Endothelial cell of umbilical vein (primary cell): ENCODE measurements at regions not wholly inside any gene's neighbourhood (a gene's known extent, or its start where the extent isn't known, plus 50 kb on each side); places are given as distances from the start of the nearest gene placed in this dataset.

Source experiments
- BruUV-seq: library from RNA; stranded (reverse); fragments of 400-500 nt; replicated peaks from 2 replicates; lab custom pipeline; 2021; lab: Mats Ljungman, UMichigan
- CTCF ChIA-PET: fragments of 300-600, 350-600 bp; sonication (Branson Sonifier 250); formaldehyde crosslinking; loops from one replicate; lab custom pipeline; 2021; ENCODE audit warnings: antibody characterized with exemption, inconsistent platforms; lab: Charles Lee
- POLR2A ChIA-PET: fragments of 300-600, 350-600 bp; sonication (Branson Sonifier 250); formaldehyde crosslinking; loops from one replicate; lab custom pipeline; 2021; ENCODE audit warnings: antibody characterized with exemption, inconsistent platforms; lab: Charles Lee
- DNase-seq: peaks from one replicate; pipeline ENCODE4 v3.0.0-alpha.2; 2011; ENCODE audit warnings: low read depth, low spot score
- FAIRE-seq: peaks from 2 replicates; lab custom pipeline; 2011; peaks lifted over from hg19 to GRCh38; lab: Jason Lieb, UNC
- H2AFZ ChIP-seq: 2 replicates; pipeline ENCODE4 v1.6.0; 2012; ENCODE audit warnings: low read depth, low read length, control low read depth, inconsistent platforms
- H3K27ac ChIP-seq: 2 replicates; pipeline ENCODE4 v1.5.1; 2011; ENCODE audit warnings: low read depth, mild to moderate bottlenecking, control low read depth, low read length, moderate library complexity; ENCODE audit not compliant: insufficient read depth
- H3K27me3 ChIP-seq, 2 experiments: 2 replicates each; pipeline versions ENCODE4 v1.6.0 to v1.6.1; 2011; ENCODE audit warnings: low read length in 2 of 2, mixed read lengths in 1 of 2; ENCODE audit not compliant: control insufficient read depth in 2 of 2, insufficient read depth in 2 of 2
- H3K36me3 ChIP-seq, 2 experiments: 2 replicates in 1 of 2; 3 replicates in 1 of 2; pipeline ENCODE4 v1.5.1; 2011; ENCODE audit warnings: low read length in 2 of 2, mild to moderate bottlenecking in 1 of 2, moderate library complexity in 1 of 2; ENCODE audit not compliant: control insufficient read depth in 2 of 2, insufficient read depth in 2 of 2; ENCODE audit errors: extremely low read depth in 1 of 2
- H3K4me1 ChIP-seq: 3 replicates; pipeline ENCODE4 v1.5.1; 2011; ENCODE audit warnings: mild to moderate bottlenecking, low read length; ENCODE audit not compliant: control insufficient read depth, insufficient read depth; ENCODE audit errors: extremely low read depth
- H3K4me2 ChIP-seq: 2 replicates; pipeline ENCODE4 v1.6.1; 2011; ENCODE audit warnings: low read length, control low read depth, mixed read lengths; ENCODE audit not compliant: insufficient read depth
- H3K4me3 ChIP-seq, 3 experiments: fragments of 200-600 bp in 1 of 3; sonication (generic), shearing (Covaris generic) in 1 of 3; replicated peaks in 1 of 3; 2 replicates each; pipeline ENCODE4 v1.5.1; 2011 to 2016; ENCODE audit warnings: control low read depth in 3 of 3, low read length in 3 of 3, mild to moderate bottlenecking in 2 of 3, inconsistent platforms in 1 of 3, low read depth in 1 of 3, moderate library complexity in 1 of 3; ENCODE audit not compliant: insufficient read depth in 1 of 3
- H3K79me2 ChIP-seq: 2 replicates; pipeline ENCODE4 v1.6.0; 2012; ENCODE audit warnings: low read length, inconsistent platforms; ENCODE audit not compliant: control insufficient read depth, insufficient read depth
- H3K9ac ChIP-seq: replicated peaks from 2 replicates; pipeline ENCODE3; 2011; ENCODE audit warnings: low read length, control low read depth; ENCODE audit not compliant: insufficient read depth; ENCODE audit errors: extremely low read depth
- H3K9me1 ChIP-seq: replicated peaks from 3 replicates; pipeline ENCODE4 v1.6.0; 2011; ENCODE audit warnings: mild to moderate bottlenecking, low read length; ENCODE audit not compliant: control insufficient read depth, insufficient read depth; ENCODE audit errors: extremely low read depth
- H3K9me3 ChIP-seq: replicated peaks from 2 replicates; pipeline ENCODE4 v1.5.1; 2012; ENCODE audit warnings: low read length, inconsistent platforms; ENCODE audit not compliant: control insufficient read depth, insufficient read depth
- H4K20me1 ChIP-seq: replicated peaks from 2 replicates; pipeline ENCODE3; 2011; ENCODE audit warnings: mild to moderate bottlenecking, low read length; ENCODE audit not compliant: control insufficient read depth, insufficient read depth; ENCODE audit errors: extremely low read depth
- CTCF ChIP-seq, 2 donors: IDR thresholded peaks; 1 replicate in 1 of 2; 2 replicates in 1 of 2; pipeline ENCODE4 v1.5.1; 2011; ENCODE audit warnings: low read length in 2 of 2, mild to moderate bottlenecking in 2 of 2, moderate library complexity in 2 of 2, control low read depth in 1 of 2, inconsistent platforms in 1 of 2, low read depth in 1 of 2; ENCODE audit not compliant: insufficient read depth in 1 of 2; ENCODE audit errors: extremely low read depth in 1 of 2
- EZH2 ChIP-seq: IDR thresholded peaks from 2 replicates; pipeline ENCODE4 v1.6.1; 2012; ENCODE audit warnings: borderline replicate concordance, low read depth, mild to moderate bottlenecking, moderate library complexity, low read length, inconsistent platforms; ENCODE audit not compliant: severe bottlenecking
- FOS ChIP-seq: IDR thresholded peaks from 2 replicates; pipeline ENCODE4 v1.6.1; 2011; ENCODE audit warnings: mild to moderate bottlenecking, low read length, moderate library complexity, borderline replicate concordance; ENCODE audit not compliant: insufficient read depth
- GATA2 ChIP-seq: IDR thresholded peaks from 2 replicates; pipeline ENCODE4 v1.7.0; 2011; ENCODE audit warnings: low read depth, mild to moderate bottlenecking, moderate library complexity, mixed read lengths, low read length; ENCODE audit not compliant: insufficient read length, insufficient read depth
- JUN ChIP-seq: IDR thresholded peaks from 2 replicates; pipeline ENCODE4 v1.6.1; 2011; ENCODE audit warnings: borderline replicate concordance, low read depth; ENCODE audit not compliant: insufficient read length, insufficient read depth
- MYC ChIP-seq: IDR thresholded peaks from one replicate; pipeline ENCODE4 v1.6.1; 2011; ENCODE audit warnings: mild to moderate bottlenecking, low read depth, low read length
- POLR2A ChIP-seq: IDR thresholded peaks from 2 replicates; pipeline ENCODE4 v1.6.1; 2012; ENCODE audit warnings: low read depth, mild to moderate bottlenecking, control low read depth, low read length
- POLR2AphosphoS5 ChIP-seq: IDR thresholded peaks from 2 replicates; pipeline ENCODE4 v1.6.1; 2012; ENCODE audit warnings: low read depth, mild to moderate bottlenecking, control low read depth, low read length, moderate library complexity; ENCODE audit not compliant: insufficient read depth
- dilution Hi-C: fragments of 300-500 bp; cut with MboI; formaldehyde crosslinking; loops from one replicate; pipeline ENCODE4 v1.15.0; 2019; ENCODE audit warnings: low sequenced_read_pairs; ENCODE audit not compliant: extremely low pct_ligation_motif_present
- intact Hi-C: fragments of 100-400 bp; cut with micrococcal nuclease; formaldehyde crosslinking; loops from one replicate; pipeline ENCODE4 v1.10.0; 2022
- TF ChIP-seq, protein P1 (sequence below): IDR thresholded peaks from 2 replicates; pipeline ENCODE4 v1.6.1; 2011; ENCODE audit not compliant: insufficient read depth, insufficient read length

DNA sequence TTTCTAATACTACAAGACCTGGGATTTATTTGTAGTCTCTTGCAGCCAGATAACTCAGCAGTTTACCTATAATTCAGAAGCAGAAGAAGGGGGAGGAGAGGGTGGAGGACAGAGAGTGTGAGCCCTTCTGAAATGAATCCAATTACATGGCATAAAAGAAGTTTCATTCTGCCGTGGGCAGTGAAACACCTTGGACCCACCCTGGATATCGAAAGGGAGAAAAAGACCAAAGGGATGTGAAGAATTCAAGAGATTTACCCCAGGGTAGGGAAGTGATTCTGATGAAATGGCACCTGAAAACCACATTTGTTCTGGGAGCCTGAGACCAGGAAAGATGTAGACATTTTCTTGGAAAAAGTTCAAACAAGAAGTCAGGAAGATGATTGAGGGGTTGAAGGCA is 140.9 kb downstream of the NDFIP2 start:
- H3K9ac ChIP-seq = no peak overlapping the region
- TF ChIP-seq FOS (no peak), EZH2 (no peak), POLR2AphosphoS5 (no peak), JUN (no peak), CTCF (IDR thresholded peaks at IDR 0.05; ENCODE audit: extremely low read depth in 1 of 2, insufficient read depth in 1 of 2, low read depth in 1 of 2, low read length in 2 of 2) (no peak), MYC (no peak), POLR2A (no peak), GATA2 (no peak)
- TF ChIP-seq, protein P1, sequence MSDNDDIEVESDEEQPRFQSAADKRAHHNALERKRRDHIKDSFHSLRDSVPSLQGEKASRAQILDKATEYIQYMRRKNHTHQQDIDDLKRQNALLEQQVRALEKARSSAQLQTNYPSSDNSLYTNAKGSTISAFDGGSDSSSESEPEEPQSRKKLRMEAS = no peak
- ChIA-PET POLR2A (no interaction called here), CTCF (no interaction called here)
- H3K27me3 ChIP-seq = peaks cover 5% of the 10 kb centered on the region in 2 experiments
- no peak overlapping the region for H3K4me3 ChIP-seq
- no peaks in the 10 kb centered on the region for H3K9me3 ChIP-seq
- no peak overlapping the region for H3K27ac ChIP-seq
- H3K79me2 ChIP-seq = no peaks in the 10 kb centered on the region
- no peaks in the 10 kb centered on the region for H3K36me3 ChIP-seq
- H2AFZ ChIP-seq = no peak overlapping the region
- no peaks in the 10 kb centered on the region for H3K9me1 ChIP-seq
- H3K4me2 ChIP-seq = no peak overlapping the region
- H4K20me1 ChIP-seq = no peaks in the 10 kb centered on the region
- no peaks in the 10 kb centered on the region for H3K4me1 ChIP-seq
- dilution Hi-C loops = no loop called here
- FAIRE-seq (no peak), DNase-seq (no peak)
- no TSS peak for BruUV-seq
- intact Hi-C loops = no loop called here
